ENCODE measurements at regions not wholly inside any gene's neighbourhood (a gene's known extent, or its start where the extent isn't known, plus 50 kb on each side); places are given as distances from the start of the nearest gene placed in this dataset.
"Not testable (repeated sequence)": the region's sequence is repeated elsewhere in the genome, so short reads cannot be mapped to it uniquely, and the experiment has no call there.

DNA sequence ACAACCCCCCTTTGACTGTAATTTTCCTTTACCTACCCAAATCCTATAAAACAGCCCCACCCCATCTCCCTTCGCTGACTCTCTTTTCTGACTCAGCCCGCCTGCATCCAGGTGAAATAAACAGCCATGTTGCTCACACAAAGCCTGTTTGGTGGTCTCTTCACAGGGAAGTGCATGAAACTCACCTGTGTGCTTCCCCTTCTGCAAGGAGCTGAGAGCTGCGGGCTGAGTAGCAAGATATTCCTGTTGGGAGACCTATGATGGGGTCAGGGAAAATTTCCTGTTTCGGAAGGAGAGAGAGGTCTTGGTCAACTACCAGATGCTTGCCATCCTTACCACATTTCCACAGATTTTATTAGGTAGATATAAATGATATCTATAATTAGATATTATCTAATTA, 474.5 kb upstream of the NUDT12 start:
- TF ChIP-seq, protein P1, sequence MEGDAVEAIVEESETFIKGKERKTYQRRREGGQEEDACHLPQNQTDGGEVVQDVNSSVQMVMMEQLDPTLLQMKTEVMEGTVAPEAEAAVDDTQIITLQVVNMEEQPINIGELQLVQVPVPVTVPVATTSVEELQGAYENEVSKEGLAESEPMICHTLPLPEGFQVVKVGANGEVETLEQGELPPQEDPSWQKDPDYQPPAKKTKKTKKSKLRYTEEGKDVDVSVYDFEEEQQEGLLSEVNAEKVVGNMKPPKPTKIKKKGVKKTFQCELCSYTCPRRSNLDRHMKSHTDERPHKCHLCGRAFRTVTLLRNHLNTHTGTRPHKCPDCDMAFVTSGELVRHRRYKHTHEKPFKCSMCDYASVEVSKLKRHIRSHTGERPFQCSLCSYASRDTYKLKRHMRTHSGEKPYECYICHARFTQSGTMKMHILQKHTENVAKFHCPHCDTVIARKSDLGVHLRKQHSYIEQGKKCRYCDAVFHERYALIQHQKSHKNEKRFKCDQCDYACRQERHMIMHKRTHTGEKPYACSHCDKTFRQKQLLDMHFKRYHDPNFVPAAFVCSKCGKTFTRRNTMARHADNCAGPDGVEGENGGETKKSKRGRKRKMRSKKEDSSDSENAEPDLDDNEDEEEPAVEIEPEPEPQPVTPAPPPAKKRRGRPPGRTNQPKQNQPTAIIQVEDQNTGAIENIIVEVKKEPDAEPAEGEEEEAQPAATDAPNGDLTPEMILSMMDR (conservative IDR thresholded peaks at IDR 0.05 in 1 of 2, IDR thresholded peaks at IDR 0.05 in 1 of 2; ENCODE audit: extremely low read depth in 1 of 2, insufficient read depth in 1 of 2, low read depth in 1 of 2, low read length in 2 of 2) = not testable (repeated sequence)
- TF ChIP-seq EZH2 (IDR thresholded peaks at IDR 0.05; ENCODE audit: borderline replicate concordance, low read length) = not testable (repeated sequence)

Measured in mammary epithelial cell (primary cell).